ENCODE measurements at regions not wholly inside any gene's neighbourhood (a gene's known extent, or its start where the extent isn't known, plus 50 kb on each side); places are given as distances from the start of the nearest gene placed in this dataset.

DNA sequence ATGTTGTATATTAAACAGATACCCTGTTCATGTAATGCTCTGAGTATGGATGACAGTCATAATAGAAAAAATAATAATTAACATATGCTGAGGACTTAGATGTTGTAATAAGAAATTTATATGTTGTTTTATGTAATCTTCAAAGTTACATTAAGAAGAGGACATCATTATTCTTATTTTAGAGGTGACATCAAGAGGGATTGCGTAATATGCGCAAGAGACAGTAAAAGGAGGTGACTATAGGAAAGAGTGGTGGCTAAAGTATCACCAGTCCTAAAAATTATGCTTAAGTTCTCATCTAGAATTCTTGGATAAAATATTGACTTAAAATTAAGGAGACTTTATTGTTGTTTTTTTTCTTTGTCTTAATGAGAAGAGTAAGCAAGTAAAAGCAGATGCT lies 323.9 kb downstream of the KCNC2 start:
- TF ChIP-seq, protein P1, sequence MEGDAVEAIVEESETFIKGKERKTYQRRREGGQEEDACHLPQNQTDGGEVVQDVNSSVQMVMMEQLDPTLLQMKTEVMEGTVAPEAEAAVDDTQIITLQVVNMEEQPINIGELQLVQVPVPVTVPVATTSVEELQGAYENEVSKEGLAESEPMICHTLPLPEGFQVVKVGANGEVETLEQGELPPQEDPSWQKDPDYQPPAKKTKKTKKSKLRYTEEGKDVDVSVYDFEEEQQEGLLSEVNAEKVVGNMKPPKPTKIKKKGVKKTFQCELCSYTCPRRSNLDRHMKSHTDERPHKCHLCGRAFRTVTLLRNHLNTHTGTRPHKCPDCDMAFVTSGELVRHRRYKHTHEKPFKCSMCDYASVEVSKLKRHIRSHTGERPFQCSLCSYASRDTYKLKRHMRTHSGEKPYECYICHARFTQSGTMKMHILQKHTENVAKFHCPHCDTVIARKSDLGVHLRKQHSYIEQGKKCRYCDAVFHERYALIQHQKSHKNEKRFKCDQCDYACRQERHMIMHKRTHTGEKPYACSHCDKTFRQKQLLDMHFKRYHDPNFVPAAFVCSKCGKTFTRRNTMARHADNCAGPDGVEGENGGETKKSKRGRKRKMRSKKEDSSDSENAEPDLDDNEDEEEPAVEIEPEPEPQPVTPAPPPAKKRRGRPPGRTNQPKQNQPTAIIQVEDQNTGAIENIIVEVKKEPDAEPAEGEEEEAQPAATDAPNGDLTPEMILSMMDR (IDR thresholded peaks at IDR 0.05) = no peak
- no peak for TF ChIP-seq POLR2AphosphoS5 (IDR thresholded peaks at IDR 0.05)
